ENCODE measurements at regions not wholly inside any gene's neighbourhood (a gene's known extent, or its start where the extent isn't known, plus 50 kb on each side); places are given as distances from the start of the nearest gene placed in this dataset.

- Mint-ChIP-seq H3K27me3 (ENCODE audit: unreplicated experiment) (no peaks in the 10 kb centered on the region), H3K4me1 (ENCODE audit: unreplicated experiment) (no peaks in the 10 kb centered on the region), H3K4me3 (ENCODE audit: unreplicated experiment) (no peak overlapping the region), H3K27ac (ENCODE audit: unreplicated experiment) (no peak overlapping the region), H3K9me3 (ENCODE audit: unreplicated experiment) (peaks cover 6% of the 10 kb centered on the region), H3K36me3 (ENCODE audit: unreplicated experiment) (no peaks in the 10 kb centered on the region)
- TF ChIP-seq, protein P1, sequence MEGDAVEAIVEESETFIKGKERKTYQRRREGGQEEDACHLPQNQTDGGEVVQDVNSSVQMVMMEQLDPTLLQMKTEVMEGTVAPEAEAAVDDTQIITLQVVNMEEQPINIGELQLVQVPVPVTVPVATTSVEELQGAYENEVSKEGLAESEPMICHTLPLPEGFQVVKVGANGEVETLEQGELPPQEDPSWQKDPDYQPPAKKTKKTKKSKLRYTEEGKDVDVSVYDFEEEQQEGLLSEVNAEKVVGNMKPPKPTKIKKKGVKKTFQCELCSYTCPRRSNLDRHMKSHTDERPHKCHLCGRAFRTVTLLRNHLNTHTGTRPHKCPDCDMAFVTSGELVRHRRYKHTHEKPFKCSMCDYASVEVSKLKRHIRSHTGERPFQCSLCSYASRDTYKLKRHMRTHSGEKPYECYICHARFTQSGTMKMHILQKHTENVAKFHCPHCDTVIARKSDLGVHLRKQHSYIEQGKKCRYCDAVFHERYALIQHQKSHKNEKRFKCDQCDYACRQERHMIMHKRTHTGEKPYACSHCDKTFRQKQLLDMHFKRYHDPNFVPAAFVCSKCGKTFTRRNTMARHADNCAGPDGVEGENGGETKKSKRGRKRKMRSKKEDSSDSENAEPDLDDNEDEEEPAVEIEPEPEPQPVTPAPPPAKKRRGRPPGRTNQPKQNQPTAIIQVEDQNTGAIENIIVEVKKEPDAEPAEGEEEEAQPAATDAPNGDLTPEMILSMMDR (IDR thresholded peaks at IDR 0.05) = no peak
- DNase-seq (ENCODE audit: extremely low spot score, unreplicated experiment) = no peak
Measured at GRCh38 chr4:27215220-27215826, 354.7 kb downstream of the STIM2 start.

DNA sequence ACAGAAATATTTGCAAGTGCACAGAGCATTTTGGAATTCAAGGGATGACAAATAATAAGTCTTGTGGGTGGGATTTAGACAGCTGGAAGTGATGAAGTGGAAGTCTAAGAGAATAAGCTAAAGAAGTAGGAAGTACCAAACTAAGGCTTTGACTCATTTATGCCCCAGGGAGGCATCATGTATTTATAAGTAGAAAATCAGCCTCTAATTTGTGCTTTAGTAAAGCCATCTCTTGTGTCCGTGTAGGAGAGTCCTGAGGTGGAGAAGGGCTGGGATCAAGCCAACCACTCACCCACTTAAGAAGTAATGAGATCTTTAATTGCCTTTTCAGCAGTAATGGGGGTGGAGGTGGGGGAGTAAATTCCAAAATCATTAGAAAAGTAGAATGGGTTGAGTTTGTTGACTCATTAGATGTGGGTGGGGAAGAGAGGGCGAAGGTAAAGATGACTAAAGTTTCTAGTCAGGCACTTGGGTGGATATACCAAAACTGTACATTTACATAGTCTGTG, 356.7 kb downstream of the STIM2 start:
- H3K9me3 Mint-ChIP-seq (ENCODE audit: unreplicated experiment) = peaks cover 13% of the 10 kb centered on the region
- no peak overlapping the region for H3K27ac Mint-ChIP-seq (ENCODE audit: unreplicated experiment)
- no peaks in the 10 kb centered on the region for H3K4me1 Mint-ChIP-seq (ENCODE audit: unreplicated experiment)
- DNase-seq (ENCODE audit: extremely low spot score, unreplicated experiment) = no peak
- H3K4me3 Mint-ChIP-seq (ENCODE audit: unreplicated experiment) = no peak overlapping the region
- H3K36me3 Mint-ChIP-seq (ENCODE audit: unreplicated experiment) = no peaks in the 10 kb centered on the region
- TF ChIP-seq, protein P1 (IDR thresholded peaks at IDR 0.05) = no peak
- H3K27me3 Mint-ChIP-seq (ENCODE audit: unreplicated experiment) = no peaks in the 10 kb centered on the region

DNA sequence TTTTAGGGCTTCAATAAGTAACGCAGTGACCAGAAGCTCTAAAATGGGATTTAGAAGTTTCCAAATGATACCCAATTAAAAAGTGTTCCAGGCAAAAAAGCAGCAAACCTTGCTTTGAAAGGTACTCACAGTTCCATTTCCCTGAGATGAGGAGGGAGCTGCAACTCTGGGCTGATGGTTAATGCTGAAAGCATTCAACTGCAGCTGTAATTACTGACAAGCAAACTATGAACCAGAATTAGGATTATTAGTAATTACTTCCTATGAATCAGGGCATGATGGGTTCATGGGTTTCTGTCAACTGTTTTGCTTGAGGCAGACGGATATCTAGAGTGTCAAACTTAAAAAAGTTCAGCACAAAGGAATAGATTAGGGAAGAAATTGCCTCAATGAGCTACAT, 357.4 kb downstream of the STIM2 start:
- H3K27ac Mint-ChIP-seq (ENCODE audit: unreplicated experiment) = no peak overlapping the region
- peaks cover 18% of the 10 kb centered on the region for H3K9me3 Mint-ChIP-seq (ENCODE audit: unreplicated experiment)
- no peaks in the 10 kb centered on the region for H3K27me3 Mint-ChIP-seq (ENCODE audit: unreplicated experiment)
- TF ChIP-seq, protein P1 (IDR thresholded peaks at IDR 0.05) = no peak
- H3K4me3 Mint-ChIP-seq (ENCODE audit: unreplicated experiment) = no peak overlapping the region
- no peak for DNase-seq (ENCODE audit: extremely low spot score, unreplicated experiment)
- no peaks in the 10 kb centered on the region for H3K36me3 Mint-ChIP-seq (ENCODE audit: unreplicated experiment)
- H3K4me1 Mint-ChIP-seq (ENCODE audit: unreplicated experiment) = no peaks in the 10 kb centered on the region

DNA sequence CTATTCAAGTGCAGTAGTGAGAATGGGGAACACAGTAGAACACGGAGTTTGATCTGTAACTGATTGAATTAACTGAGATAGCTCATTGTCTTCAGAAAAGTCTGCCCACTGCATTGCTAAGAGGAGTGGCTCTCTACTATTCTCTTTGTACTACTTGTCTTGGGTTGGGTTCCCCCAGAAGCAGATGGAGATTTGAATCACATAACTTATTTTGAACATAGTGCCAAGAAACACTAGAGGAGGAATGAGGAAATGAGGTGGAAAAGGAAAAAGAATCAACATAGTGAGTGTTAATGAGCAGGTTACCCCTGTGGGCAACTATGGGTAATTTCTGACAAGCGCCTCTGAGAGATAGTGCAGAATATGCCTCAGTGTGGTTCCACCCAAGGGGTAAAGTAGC, 362.7 kb downstream of the STIM2 start:
- Mint-ChIP-seq H3K4me1 (ENCODE audit: unreplicated experiment) (no peaks in the 10 kb centered on the region), H3K27ac (ENCODE audit: unreplicated experiment) (no peak overlapping the region), H3K36me3 (ENCODE audit: unreplicated experiment) (no peaks in the 10 kb centered on the region), H3K4me3 (ENCODE audit: unreplicated experiment) (no peak overlapping the region), H3K27me3 (ENCODE audit: unreplicated experiment) (no peaks in the 10 kb centered on the region), H3K9me3 (ENCODE audit: unreplicated experiment) (peaks cover 18% of the 10 kb centered on the region)
- DNase-seq (ENCODE audit: extremely low spot score, unreplicated experiment) = no peak
- TF ChIP-seq, protein P1 (IDR thresholded peaks at IDR 0.05) = no peak

DNA sequence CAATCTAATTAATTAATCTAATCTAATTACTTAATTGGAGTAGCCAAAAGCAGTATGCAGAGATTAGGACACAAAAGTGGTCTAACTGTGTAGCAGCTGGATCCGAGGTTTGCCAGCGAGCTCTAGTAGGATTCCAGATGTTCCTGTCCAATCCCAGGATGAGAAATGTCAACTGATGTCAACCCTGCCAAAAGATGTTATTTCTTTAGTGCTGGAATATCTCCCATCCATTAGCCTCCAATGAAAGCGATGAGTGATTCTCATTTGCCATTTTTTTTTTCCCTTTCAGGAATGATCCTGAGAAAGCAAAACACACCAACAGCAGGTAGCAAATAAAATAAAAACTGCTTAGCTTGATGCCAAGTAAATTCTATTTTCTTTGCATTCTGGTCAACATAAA, 372.9 kb downstream of the STIM2 start:
- TF ChIP-seq, protein P1 (IDR thresholded peaks at IDR 0.05) = no peak
- no peak for DNase-seq (ENCODE audit: extremely low spot score, unreplicated experiment)
- no peak overlapping the region for H3K4me3 Mint-ChIP-seq (ENCODE audit: unreplicated experiment)
- peaks cover 7% of the 10 kb centered on the region for H3K9me3 Mint-ChIP-seq (ENCODE audit: unreplicated experiment)
- H3K4me1 Mint-ChIP-seq (ENCODE audit: unreplicated experiment) = no peaks in the 10 kb centered on the region
- no peaks in the 10 kb centered on the region for H3K27me3 Mint-ChIP-seq (ENCODE audit: unreplicated experiment)
- no peaks in the 10 kb centered on the region for H3K36me3 Mint-ChIP-seq (ENCODE audit: unreplicated experiment)
- H3K27ac Mint-ChIP-seq (ENCODE audit: unreplicated experiment) = no peak overlapping the region

All from osteocyte (in vitro differentiated cells).